ENCODE measurements at regions not wholly inside any gene's neighbourhood (a gene's known extent, or its start where the extent isn't known, plus 50 kb on each side); places are given as distances from the start of the nearest gene placed in this dataset.

- Histone ChIP-seq H3K4me2 (no peak overlapping the region), H3K36me3 (replicated peaks in 1 of 2; ENCODE audit: control insufficient read depth in 1 of 2, insufficient read depth in 2 of 2, low read length in 1 of 2) (no peaks in the 10 kb centered on the region), H3K79me2 (ENCODE audit: insufficient read depth) (no peaks in the 10 kb centered on the region), H3K27me3 (ENCODE audit: insufficient read depth) (no peaks in the 10 kb centered on the region), H3K9me2 (no peaks in the 10 kb centered on the region), H4K20me1 (ENCODE audit: insufficient read depth) (no peaks in the 10 kb centered on the region), H3K27ac (ENCODE audit: low read depth in 2 of 2, low read length in 1 of 2) (no peak overlapping the region), H2AFZ (ENCODE audit: low read depth) (no peak overlapping the region), H3K4me1 (ENCODE audit: control insufficient read depth in 1 of 2, insufficient read depth in 2 of 2, low read depth in 1 of 2, low read length in 1 of 2) (peaks cover 0 to 12% of the 10 kb centered on the region in 2 experiments; a peak in 1 of 4 replicates), H3K4me3 (ENCODE audit: low read depth in 2 of 2, low read length in 1 of 2) (no peak overlapping the region), H3F3A (replicated peaks; ENCODE audit: insufficient read depth) (no peaks in the 10 kb centered on the region), H3K9me3 (no peaks in the 10 kb centered on the region), H3K9ac (no peak overlapping the region)
- ChIA-PET POLR2A (no interaction called here), CTCF (interaction anchor here (0.8 kb wide), 1 partner anchor 195 kb away, joined by 3 read pairs; no protein-coding TSS in a partner anchor)
- TF ChIP-seq ZBTB33 (IDR thresholded peaks at IDR 0.05; ENCODE audit: borderline replicate concordance, low read depth): no peak
- TF ChIP-seq MXI1 (IDR thresholded peaks at IDR 0.05; ENCODE audit: low read depth, low read length): no peak
- no peak for TF ChIP-seq EP300 (IDR thresholded peaks at IDR 0.05; ENCODE audit: borderline replicate concordance in 1 of 2, low read depth in 1 of 2, low read length in 1 of 2)
- TF ChIP-seq TAF1 (IDR thresholded peaks at IDR 0.05; ENCODE audit: borderline replicate concordance, low read depth, low read length): no peak
- no peak for TF ChIP-seq SIN3A (IDR thresholded peaks at IDR 0.05; ENCODE audit: borderline replicate concordance, low read depth, low read length)
- TF ChIP-seq REST (IDR thresholded peaks at IDR 0.05; ENCODE audit: low read depth, low read length): no peak
- TF ChIP-seq EZH2phosphoT487 (IDR thresholded peaks at IDR 0.05; ENCODE audit: borderline replicate concordance, low read depth): no peak
- no peak for TF ChIP-seq POLR2AphosphoS5 (IDR thresholded peaks at IDR 0.05; ENCODE audit: low read depth, low read length)
- TF ChIP-seq USF2 (IDR thresholded peaks at IDR 0.05; ENCODE audit: borderline replicate concordance, low read depth, low read length): no peak
- TF ChIP-seq PBX3 (IDR thresholded peaks at IDR 0.05): no peak
- no peak for TF ChIP-seq RCOR1 (IDR thresholded peaks at IDR 0.05; ENCODE audit: low read length)
- TF ChIP-seq JUND (IDR thresholded peaks at IDR 0.05): no peak
- no peak for TF ChIP-seq FOXM1 (IDR thresholded peaks at IDR 0.05; ENCODE audit: low read depth)
- no peak for TF ChIP-seq SMC3 (IDR thresholded peaks at IDR 0.05; ENCODE audit: low read depth, low read length)
- no peak for TF ChIP-seq MAX (IDR thresholded peaks at IDR 0.05; ENCODE audit: low read depth)
- TF ChIP-seq GATA2 (CRISPR knock-in tag; IDR thresholded peaks at IDR 0.05): no peak
- no peak for TF ChIP-seq CTCF (IDR thresholded peaks at IDR 0.05)
- no peak for TF ChIP-seq USF1 (IDR thresholded peaks at IDR 0.05; ENCODE audit: borderline replicate concordance, low read depth)
- no peak for TF ChIP-seq ELF1 (IDR thresholded peaks at IDR 0.05)
- TF ChIP-seq CHD2 (IDR thresholded peaks at IDR 0.05; ENCODE audit: low read length, partially characterized antibody): no peak
- 50% methylated on average over 2 of the region's 3 CpGs for WGBS (ENCODE audit: low lambda C conversion rate)
- DNase-seq: no peak
Observed at GRCh38 chr4:53645108-53645507, 53.8 kb upstream of the LNX1 start.
